B cell (primary cell): ENCODE measurements at regions not wholly inside any gene's neighbourhood (a gene's known extent, or its start where the extent isn't known, plus 50 kb on each side); places are given as distances from the start of the nearest gene placed in this dataset.

ENCODE experiments used
- EZH2 ChIP-seq: IDR thresholded peaks from 2 replicates; pipeline ENCODE4 v1.6.1; 2012; ENCODE audit warnings: borderline replicate concordance, low read depth, mild to moderate bottlenecking, moderate library complexity, low read length; ENCODE audit not compliant: insufficient read depth, poor library complexity, severe bottlenecking
- TF ChIP-seq, protein P1 (sequence below): fragments of 200-600 bp; IDR thresholded peaks from one replicate; pipeline ENCODE4 v1.8.0; 2022; ENCODE audit warnings: antibody characterized with exemption, mild to moderate bottlenecking

- TF ChIP-seq, protein P1, sequence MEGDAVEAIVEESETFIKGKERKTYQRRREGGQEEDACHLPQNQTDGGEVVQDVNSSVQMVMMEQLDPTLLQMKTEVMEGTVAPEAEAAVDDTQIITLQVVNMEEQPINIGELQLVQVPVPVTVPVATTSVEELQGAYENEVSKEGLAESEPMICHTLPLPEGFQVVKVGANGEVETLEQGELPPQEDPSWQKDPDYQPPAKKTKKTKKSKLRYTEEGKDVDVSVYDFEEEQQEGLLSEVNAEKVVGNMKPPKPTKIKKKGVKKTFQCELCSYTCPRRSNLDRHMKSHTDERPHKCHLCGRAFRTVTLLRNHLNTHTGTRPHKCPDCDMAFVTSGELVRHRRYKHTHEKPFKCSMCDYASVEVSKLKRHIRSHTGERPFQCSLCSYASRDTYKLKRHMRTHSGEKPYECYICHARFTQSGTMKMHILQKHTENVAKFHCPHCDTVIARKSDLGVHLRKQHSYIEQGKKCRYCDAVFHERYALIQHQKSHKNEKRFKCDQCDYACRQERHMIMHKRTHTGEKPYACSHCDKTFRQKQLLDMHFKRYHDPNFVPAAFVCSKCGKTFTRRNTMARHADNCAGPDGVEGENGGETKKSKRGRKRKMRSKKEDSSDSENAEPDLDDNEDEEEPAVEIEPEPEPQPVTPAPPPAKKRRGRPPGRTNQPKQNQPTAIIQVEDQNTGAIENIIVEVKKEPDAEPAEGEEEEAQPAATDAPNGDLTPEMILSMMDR = no peak
- no peak for TF ChIP-seq EZH2
Observed at GRCh38 chr9:79778581-79778980, 206.8 kb downstream of the TLE4 start.
